Mononuclear cell (primary cell): ENCODE measurements at regions not wholly inside any gene's neighbourhood (a gene's known extent, or its start where the extent isn't known, plus 50 kb on each side); places are given as distances from the start of the nearest gene placed in this dataset.
"Not testable (repeated sequence)": the region's sequence is repeated elsewhere in the genome, so short reads cannot be mapped to it uniquely, and the experiment has no call there.

ENCODE experiments used
- H3K27me3 ChIP-seq: 2 replicates; pipeline ENCODE4 v1.6.0; 2011; ENCODE audit warnings: low read length, control low read depth; ENCODE audit not compliant: insufficient read depth
- H3K4me1 ChIP-seq: 2 replicates; pipeline ENCODE4 v1.5.1; 2011; ENCODE audit warnings: mild to moderate bottlenecking, low read length, control low read depth; ENCODE audit not compliant: insufficient read depth
- H3K4me3 ChIP-seq: 2 replicates; pipeline ENCODE4 v1.5.1; 2011; ENCODE audit warnings: mild to moderate bottlenecking, low read length, moderate library complexity
- H3K9me3 ChIP-seq: 2 replicates; pipeline ENCODE4 v1.5.1; 2011; ENCODE audit warnings: low read depth, mild to moderate bottlenecking, control low read depth, low read length

DNA sequence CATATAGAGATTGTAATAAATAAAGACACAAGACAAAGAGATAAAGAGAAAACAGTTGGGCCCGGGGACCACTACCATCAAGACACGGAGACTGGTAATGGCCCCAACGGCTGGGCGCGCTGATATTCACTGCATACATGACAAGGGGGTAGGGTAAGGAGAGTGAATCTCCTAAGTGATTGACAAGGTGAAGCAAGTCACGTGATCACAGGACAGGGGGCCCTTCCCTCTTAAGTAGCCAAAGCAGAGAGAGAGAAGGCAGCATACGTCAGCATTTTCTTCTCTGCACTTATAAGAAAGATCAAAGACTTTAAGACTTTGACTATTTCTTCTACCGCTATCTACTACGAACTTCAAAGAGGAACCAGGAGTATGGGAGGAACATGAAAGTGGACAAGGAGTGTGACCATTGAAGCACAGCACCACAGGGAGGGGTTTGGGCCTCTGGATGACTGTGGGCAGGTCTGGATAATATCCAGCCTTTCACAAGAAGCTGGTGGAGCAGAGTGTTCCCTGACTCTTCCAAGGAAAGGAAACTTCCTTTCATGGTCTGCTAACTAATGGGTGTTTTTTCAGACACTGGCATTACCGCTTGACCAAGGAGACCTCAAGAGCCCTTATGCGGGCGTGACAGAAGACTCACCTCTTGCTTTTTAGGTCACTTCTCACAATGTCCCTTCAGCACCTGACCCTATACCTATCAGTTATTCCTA, 75.6 kb downstream of the MRPL39 start:
- not testable (repeated sequence) for H3K27me3 ChIP-seq, H3K4me1 ChIP-seq, H3K4me3 ChIP-seq, H3K9me3 ChIP-seq

DNA sequence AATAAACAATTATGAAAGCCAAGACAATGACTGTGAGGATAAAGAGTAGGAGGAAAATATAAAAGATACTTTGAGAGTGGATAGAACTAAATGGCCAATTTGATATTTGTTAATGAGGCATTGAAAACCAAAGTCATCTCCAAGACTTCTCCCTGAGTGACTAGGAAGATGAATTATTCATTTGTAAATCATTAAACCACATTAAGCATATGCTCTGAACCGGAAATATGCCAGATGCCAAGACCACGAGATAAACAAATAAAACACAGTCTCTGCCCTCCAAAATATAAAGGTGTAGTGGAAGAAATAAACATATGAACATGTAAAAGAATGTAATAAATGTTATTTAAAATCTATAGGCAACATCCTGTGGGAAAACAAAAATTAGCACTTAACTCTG, 78.8 kb downstream of the MRPL39 start:
- H3K9me3 ChIP-seq = no peaks in the 10 kb centered on the region
- no peak overlapping the region for H3K4me3 ChIP-seq
- H3K27me3 ChIP-seq = no peaks in the 10 kb centered on the region

DNA sequence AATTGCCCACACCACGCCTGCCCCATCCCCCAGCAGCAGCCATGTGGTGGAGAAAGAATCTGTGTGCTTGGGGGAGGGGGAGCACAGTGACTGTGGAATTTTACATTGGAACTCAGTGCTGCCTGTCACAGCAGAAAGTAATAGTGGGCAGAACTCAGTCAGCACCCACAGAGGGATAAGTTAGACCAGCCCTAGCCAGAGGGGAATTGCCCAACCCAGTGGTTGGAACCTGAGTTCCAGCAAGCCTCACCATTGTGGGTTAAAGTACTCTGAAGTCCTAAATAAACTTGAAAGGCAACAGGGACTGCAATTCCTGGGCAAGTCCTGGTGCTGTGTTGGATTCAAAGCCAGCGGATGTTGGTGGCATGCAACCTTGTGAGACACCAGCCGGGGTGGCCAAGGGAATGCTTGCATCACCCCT, 88.8 kb downstream of the MRPL39 start:
- no peaks in the 10 kb centered on the region for H3K4me1 ChIP-seq
- no peaks in the 10 kb centered on the region for H3K27me3 ChIP-seq
- H3K9me3 ChIP-seq = no peaks in the 10 kb centered on the region
- H3K4me3 ChIP-seq = no peak overlapping the region

More for the DNA sequence above, 78.8 kb downstream of the MRPL39 start:
- no peaks in the 10 kb centered on the region for H3K4me1 ChIP-seq

DNA sequence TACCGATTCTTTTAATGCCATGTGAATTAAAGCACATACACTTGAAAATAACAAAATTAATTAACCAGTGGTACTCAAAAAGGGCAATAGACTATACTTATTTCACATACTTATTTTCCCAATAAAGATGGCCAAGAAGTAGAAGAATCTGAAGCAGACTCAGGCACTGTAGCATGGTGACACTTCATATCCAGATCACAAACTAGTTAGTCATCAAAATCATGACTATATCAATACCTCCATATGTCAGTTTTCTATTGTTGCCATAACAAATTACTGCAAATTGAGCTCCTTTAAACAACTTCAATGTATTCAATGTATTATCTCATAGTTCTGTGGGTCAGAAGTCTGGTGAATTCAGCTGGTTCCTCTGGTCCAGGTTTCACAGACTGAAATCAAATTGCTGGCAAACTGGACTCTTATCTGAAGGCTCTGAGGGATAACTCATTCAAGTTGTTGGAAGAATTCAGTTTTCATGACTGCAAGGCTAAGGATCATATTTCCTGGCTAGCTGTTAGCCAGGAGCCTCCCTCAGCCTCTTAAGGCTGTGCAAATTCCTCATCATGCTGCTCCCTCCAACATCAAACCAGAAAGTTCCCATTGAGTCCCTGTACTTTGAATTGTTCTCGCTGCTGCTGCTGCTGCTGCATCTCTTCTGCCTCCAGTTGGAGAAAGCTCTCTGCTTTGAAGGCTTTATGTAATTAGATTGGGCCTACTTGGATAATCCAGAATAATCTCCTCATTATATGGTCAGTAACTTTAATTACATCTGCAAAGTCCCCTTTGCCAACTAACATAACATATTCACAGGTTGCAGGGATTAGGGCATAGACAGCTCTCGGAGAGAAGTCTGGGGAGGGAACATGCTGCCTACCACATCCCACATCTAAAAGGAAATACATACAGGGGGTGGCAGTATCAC, 91.5 kb downstream of the MRPL39 start:
- no peaks in the 10 kb centered on the region for H3K4me1 ChIP-seq
- H3K9me3 ChIP-seq = no peaks in the 10 kb centered on the region
- no peak overlapping the region for H3K4me3 ChIP-seq
- no peaks in the 10 kb centered on the region for H3K27me3 ChIP-seq

DNA sequence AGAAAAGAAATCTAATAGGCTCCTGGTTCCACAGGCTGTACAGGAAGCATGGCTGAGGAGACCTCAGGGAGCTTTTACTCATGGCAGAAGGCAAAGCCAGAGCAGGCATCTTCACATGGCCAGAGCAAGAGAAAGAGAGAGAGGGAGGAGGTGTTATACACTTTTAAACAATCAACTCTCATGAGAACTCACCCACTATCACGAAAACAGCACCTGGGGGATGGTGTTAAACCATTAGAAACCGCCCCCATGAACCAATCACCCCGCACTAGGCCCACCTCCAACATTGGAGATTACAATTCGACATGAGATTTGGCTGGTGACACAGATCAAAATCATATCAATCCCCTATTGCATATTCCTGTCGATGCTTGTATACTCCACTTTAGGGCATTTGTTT, 93.5 kb downstream of the MRPL39 start:
- Histone ChIP-seq H3K27me3 (no peaks in the 10 kb centered on the region), H3K4me3 (no peak overlapping the region), H3K9me3 (no peaks in the 10 kb centered on the region), H3K4me1 (no peaks in the 10 kb centered on the region)

DNA sequence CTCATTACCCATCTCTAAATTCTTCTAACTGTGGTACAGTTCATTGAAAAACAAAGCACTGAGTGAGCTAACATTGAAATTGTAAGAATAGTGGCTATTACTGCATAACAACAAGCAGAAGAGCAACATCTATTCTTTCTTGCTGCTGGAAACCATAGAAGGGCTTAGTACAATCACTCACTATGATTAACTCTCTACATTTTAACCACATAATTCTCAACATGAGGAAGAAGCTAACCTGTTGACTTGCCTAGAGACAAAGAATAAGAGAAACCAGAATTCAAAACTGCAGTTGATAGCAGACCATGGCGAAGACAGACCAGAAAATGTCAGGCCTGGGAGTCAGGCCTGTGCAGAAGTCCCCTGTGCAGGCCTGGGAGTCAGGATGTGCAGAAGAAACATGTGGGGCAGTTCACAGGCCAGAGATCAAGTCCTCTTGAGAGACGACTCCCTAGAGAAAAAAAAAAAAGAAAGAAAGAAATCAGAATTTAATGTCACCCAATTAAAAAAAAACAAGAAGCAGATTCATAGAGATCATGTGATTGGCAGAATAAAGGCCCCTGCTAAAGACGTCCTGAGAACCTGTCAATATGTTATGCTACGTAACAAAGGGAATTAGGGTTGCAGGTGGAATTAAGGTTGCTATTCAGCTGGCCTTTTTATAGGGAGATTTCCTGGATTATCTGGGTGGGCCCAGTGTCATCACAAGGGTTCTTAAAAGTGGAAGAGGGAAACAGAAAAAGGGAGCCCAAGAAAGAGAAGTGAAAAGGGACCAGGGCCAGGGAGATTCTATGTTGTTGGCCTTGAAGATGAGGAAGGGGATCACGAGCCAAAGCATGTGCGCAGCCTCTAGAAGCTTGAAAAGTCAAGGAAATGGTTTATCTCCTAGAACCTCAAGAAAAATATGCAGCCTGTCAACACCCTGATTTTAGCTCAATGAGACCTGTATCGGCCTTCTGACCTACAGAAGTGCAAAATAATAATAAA, 94.9 kb downstream of the MRPL39 start:
- H3K4me3 ChIP-seq = no peak overlapping the region
- no peaks in the 10 kb centered on the region for H3K27me3 ChIP-seq
- no peaks in the 10 kb centered on the region for H3K4me1 ChIP-seq
- no peaks in the 10 kb centered on the region for H3K9me3 ChIP-seq

DNA sequence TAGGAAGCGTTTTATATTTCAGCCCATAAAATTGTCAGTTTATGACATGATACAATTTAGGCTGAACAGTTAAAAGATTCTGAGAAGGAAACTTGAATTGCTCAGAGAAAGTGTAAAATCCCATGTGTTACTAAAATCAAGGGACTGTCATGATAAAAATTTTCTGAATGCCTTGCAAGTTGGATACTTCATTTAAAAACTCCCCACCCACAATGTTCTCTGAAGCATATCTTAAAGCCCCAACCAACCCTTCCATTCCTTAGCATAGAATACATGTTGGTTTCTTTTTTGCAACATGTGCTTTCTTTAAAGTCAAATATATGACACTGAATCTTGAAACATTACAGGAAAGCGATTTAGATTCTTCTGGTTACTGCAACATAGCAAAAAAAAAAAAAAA, 97.4 kb downstream of the MRPL39 start:
- H3K9me3 ChIP-seq = no peaks in the 10 kb centered on the region
- H3K4me3 ChIP-seq = no peak overlapping the region
- no peaks in the 10 kb centered on the region for H3K4me1 ChIP-seq
- no peaks in the 10 kb centered on the region for H3K27me3 ChIP-seq

DNA sequence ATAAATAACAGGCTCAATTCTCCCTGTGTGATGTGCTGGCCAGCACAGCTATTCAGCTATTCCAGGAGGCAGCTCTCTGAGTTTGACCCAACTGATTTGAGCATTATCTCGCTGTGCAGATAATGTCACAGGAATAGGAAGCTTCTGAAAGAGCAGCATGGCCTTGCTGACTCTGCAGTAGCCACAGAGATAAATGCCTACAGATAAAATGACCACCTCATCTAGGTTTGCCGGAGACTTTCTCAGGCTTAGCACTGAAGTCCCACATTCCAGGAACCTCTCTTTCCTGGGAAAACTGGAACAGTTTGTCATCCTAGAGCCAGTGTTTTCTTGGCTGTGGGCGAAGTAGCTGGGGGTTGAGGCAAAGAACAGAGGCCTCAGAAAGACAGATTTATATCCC, 98.9 kb downstream of the MRPL39 start:
- H3K4me1 ChIP-seq = no peaks in the 10 kb centered on the region
- H3K27me3 ChIP-seq = no peaks in the 10 kb centered on the region
- H3K9me3 ChIP-seq = no peaks in the 10 kb centered on the region
- no peak overlapping the region for H3K4me3 ChIP-seq

DNA sequence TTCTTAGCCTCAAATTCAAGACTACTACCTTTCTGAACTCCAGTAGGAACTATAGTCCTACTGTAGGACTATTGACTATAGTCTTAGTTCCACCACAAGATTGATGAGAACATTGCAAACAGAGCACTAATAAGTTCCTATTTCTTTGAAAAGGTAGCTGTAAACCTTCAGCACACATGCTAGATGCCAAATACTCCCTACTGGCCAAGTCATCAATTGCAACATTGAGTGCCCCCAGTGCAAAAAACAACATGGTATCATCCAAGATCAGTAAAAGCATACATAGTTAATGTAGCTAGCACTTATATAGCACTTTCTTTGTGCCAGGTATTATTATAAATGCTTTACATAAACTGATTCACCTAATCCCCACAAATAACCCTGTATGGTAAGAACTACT, 99.8 kb downstream of the MRPL39 start:
- H3K9me3 ChIP-seq = no peaks in the 10 kb centered on the region
- no peaks in the 10 kb centered on the region for H3K27me3 ChIP-seq
- no peak overlapping the region for H3K4me3 ChIP-seq
- no peaks in the 10 kb centered on the region for H3K4me1 ChIP-seq

DNA sequence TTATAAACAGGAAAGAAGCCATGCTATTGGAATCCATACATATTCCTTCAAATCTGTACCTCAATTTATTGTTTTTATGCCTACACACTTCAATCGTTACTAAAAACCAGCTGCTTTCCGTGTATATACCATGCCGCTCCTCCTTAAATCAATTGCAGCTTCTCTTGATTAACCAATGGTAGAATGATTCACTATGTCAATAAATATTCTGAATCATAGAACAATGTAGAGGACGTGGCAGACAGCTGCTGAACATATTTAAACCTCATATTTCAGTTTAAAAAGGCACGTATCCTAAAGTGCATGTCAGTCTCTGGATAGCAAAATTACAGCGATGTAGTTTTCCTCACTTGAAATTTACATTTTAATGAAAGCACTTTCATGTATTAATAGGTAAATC, 100.4 kb downstream of the MRPL39 start:
- Histone ChIP-seq H3K4me3 (no peak overlapping the region), H3K27me3 (no peaks in the 10 kb centered on the region), H3K9me3 (no peaks in the 10 kb centered on the region), H3K4me1 (peaks cover 6% of the 10 kb centered on the region)

DNA sequence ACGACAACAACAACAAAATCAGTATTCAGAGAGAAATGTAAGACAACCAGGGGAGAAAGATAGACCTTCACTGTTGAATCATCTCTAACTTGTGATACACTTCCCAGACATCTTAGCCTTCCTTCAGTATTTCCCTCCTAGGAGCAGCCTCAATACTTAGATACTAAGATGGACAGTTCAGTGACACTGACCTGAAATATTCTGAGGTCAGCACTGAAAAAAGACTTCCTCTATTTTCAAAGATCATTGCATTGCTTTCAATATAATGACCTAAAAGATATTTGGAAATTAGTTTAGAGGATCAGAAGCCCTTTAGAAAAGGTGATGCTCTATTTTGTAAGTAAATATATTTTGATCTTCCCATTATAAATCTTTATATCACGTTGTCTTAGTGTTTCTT, 101.0 kb downstream of the MRPL39 start:
- no peak overlapping the region for H3K4me3 ChIP-seq
- peaks cover 12% of the 10 kb centered on the region for H3K4me1 ChIP-seq
- H3K9me3 ChIP-seq = no peaks in the 10 kb centered on the region
- H3K27me3 ChIP-seq = no peaks in the 10 kb centered on the region

DNA sequence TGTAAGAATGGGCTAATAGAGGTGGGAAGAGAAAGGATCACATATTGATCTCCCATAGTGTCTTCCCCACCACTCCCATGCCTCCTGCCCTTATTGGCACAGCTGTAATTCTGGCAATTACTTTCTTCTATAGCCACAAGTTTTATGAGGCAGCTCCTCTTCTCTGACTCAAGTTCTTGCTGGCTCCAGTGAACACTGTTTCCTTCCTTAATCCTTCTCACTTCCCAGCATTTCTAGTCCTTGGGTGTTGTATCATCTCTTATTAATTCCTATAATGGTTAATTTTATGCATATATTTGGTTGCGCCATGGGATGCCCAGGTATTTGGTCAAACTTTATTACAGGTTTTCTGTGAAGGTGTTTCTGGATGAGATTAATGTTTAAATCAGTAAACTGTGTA, 103.3 kb downstream of the MRPL39 start:
- H3K27me3 ChIP-seq = no peaks in the 10 kb centered on the region
- no peak overlapping the region for H3K4me3 ChIP-seq
- H3K9me3 ChIP-seq = no peaks in the 10 kb centered on the region
- peaks cover 13% of the 10 kb centered on the region for H3K4me1 ChIP-seq

DNA sequence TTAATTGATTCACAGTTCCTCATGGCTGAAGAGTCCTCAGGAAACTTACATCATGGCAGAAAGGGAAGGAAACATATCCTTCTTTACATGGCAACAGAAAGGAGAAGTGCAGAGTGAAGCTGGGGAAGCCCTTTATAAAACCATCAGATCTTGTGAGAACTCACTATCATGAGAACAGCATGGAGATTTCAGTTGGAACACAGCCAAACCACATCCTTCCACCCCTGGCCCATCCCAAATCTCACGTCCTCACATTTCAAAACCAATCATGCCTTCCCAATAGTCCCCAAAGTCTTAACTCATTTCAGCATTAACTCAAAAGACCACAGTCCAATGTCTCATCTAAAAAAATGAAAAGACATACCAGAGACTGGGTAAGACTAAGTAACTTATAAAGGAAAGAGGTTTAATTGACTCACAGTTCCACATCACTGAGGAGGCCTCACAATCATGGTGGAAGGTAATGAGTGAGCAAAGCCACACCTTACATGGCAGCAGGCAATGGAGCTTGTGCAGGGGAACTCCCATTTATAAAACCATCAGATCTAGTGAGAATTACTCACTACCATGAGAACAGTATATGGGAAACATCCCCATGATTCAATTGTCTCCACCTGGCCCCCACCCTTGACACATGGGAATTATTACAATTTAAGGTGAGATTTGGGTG, 105.2 kb downstream of the MRPL39 start:
- Histone ChIP-seq H3K4me3 (no peak overlapping the region), H3K4me1 (peaks cover 13% of the 10 kb centered on the region), H3K27me3 (no peaks in the 10 kb centered on the region), H3K9me3 (no peaks in the 10 kb centered on the region)

DNA sequence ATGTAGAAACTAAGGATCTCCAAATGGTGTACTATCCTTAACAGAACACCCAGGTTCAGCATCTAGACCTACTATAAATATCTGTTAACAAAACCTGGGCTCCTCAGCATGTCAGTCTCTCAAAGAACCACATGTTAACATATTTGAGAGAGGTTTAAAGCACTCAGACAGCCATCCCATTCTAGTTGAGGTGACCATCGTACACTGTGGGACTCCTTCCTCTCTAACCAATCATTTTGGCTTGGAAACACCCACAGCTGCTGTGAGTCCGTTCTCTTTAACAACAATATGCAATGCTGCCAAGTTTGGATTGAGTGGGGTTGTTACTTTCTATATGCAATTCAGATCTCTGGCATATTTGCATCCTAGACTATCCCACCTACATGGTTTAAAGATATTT, 105.8 kb downstream of the MRPL39 start:
- no peaks in the 10 kb centered on the region for H3K27me3 ChIP-seq
- H3K4me3 ChIP-seq = no peak overlapping the region
- H3K4me1 ChIP-seq = peaks cover 13% of the 10 kb centered on the region
- no peaks in the 10 kb centered on the region for H3K9me3 ChIP-seq
